ENCODE measurements at regions not wholly inside any gene's neighbourhood (a gene's known extent, or its start where the extent isn't known, plus 50 kb on each side); places are given as distances from the start of the nearest gene placed in this dataset.

DNA sequence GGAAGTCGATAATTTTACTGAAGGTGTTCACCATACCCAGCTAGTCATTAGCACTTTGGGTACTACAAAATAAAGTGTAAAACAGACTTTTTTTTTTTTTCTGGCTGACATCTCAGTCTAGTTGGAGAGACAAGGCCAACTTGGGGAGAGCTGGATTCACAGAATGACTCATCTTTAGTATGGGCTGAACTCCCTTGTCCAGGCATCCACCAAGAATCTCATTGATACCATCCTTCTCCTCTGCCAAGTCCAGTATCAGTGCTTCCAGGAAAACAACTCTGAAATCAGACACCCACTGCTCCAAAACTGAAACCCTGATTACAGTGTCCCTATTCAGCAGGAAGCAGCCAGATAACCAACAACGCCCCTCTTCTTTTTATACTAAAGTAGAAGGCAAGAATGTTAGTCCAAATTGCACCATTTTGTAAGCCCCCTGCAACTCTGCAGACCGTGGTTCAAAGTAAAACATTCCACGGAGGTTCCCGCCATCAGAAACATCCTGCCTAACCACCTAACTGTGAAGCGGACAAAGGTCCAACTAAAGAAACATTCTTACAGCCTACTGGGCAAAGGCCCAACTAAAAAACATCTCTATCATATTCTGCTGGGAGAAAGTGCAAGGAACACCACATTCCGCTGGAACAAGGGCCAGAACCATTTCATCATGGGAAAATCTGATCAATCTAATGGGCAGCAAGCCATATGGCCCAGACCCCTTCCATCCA lies 728.2 kb downstream of the BRINP1 start:
- H3K4me3 ChIP-seq (replicated peaks; ENCODE audit: insufficient read depth, low read length), result no peak overlapping the region
- no peak for DNase-seq (ENCODE audit: low read depth in 1 of 2, low spot score in 1 of 2)
- no peaks in the 10 kb centered on the region for H3K27me3 ChIP-seq (ENCODE audit: insufficient read depth, poor library complexity, severe bottlenecking)
- TF ChIP-seq POLR2AphosphoS5 (IDR thresholded peaks at IDR 0.05; ENCODE audit: low read depth), result no peak
- TF ChIP-seq, protein P1, sequence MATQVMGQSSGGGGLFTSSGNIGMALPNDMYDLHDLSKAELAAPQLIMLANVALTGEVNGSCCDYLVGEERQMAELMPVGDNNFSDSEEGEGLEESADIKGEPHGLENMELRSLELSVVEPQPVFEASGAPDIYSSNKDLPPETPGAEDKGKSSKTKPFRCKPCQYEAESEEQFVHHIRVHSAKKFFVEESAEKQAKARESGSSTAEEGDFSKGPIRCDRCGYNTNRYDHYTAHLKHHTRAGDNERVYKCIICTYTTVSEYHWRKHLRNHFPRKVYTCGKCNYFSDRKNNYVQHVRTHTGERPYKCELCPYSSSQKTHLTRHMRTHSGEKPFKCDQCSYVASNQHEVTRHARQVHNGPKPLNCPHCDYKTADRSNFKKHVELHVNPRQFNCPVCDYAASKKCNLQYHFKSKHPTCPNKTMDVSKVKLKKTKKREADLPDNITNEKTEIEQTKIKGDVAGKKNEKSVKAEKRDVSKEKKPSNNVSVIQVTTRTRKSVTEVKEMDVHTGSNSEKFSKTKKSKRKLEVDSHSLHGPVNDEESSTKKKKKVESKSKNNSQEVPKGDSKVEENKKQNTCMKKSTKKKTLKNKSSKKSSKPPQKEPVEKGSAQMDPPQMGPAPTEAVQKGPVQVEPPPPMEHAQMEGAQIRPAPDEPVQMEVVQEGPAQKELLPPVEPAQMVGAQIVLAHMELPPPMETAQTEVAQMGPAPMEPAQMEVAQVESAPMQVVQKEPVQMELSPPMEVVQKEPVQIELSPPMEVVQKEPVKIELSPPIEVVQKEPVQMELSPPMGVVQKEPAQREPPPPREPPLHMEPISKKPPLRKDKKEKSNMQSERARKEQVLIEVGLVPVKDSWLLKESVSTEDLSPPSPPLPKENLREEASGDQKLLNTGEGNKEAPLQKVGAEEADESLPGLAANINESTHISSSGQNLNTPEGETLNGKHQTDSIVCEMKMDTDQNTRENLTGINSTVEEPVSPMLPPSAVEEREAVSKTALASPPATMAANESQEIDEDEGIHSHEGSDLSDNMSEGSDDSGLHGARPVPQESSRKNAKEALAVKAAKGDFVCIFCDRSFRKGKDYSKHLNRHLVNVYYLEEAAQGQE (IDR thresholded peaks at IDR 0.05; ENCODE audit: insufficient replicate concordance, low read depth), result no peak
- TF ChIP-seq CTCF (IDR thresholded peaks at IDR 0.05; ENCODE audit: insufficient read depth, low read length), result no peak
- TF ChIP-seq GABPA (IDR thresholded peaks at IDR 0.05; ENCODE audit: low read depth), result no peak
- TF ChIP-seq SPI1 (IDR thresholded peaks at IDR 0.05; ENCODE audit: borderline replicate concordance, low read depth), result no peak
- H3K27ac ChIP-seq (replicated peaks), result no peak overlapping the region

DNA sequence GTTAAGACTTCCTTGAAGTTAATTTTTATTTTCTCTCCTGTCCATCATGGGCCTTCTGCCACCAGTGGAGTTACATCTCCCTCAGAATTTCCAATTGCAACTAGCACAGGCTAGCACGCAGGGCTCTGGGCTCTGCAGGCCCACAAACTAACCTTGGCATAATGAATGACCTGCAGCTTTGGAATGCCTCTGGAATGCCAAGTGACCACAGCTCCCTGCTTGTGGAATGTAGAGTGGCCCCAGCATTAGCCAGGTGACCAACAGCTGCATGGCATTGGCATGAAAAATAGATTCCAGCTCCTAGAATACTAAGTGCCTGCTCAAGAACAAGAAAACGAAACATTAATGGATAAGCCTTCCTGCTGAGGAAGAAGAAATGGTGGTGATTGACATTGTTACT lies 726.1 kb downstream of the BRINP1 start:
- TF ChIP-seq CTCF (IDR thresholded peaks at IDR 0.05; ENCODE audit: insufficient read depth, low read length) (no peak), POLR2AphosphoS5 (IDR thresholded peaks at IDR 0.05; ENCODE audit: low read depth) (no peak), GABPA (IDR thresholded peaks at IDR 0.05; ENCODE audit: low read depth) (no peak)
- TF ChIP-seq, protein P1 (IDR thresholded peaks at IDR 0.05; ENCODE audit: insufficient replicate concordance, low read depth), result no peak
- H3K27ac ChIP-seq (replicated peaks), result no peak overlapping the region

DNA sequence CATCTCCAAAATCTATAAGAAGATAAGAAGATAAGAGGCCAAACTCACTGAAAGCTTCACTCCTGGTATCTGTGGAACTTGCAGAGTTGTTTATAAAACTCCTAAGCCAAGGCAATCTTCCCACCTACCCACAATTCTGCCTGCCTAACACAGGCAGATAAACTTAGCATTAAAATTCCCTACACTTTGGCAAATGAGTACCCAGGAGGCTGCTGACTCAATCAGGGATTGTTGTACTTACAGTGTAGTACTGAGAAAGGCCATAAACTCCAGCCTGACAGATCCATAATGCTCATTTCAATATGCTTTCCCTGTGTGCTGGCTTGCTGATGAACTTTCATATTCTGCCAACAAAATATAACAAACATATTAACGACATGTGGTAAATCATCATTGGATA lies 725.2 kb downstream of the BRINP1 start:
- Histone ChIP-seq H3K4me3 (replicated peaks; ENCODE audit: insufficient read depth, low read length) (no peak overlapping the region), H3K27ac (replicated peaks) (no peak overlapping the region), H3K27me3 (ENCODE audit: insufficient read depth, poor library complexity, severe bottlenecking) (no peaks in the 10 kb centered on the region)
- no peak for DNase-seq (ENCODE audit: low read depth in 1 of 2, low spot score in 1 of 2)
- TF ChIP-seq, protein P1 (IDR thresholded peaks at IDR 0.05; ENCODE audit: insufficient replicate concordance, low read depth), result no peak
- TF ChIP-seq GABPA (IDR thresholded peaks at IDR 0.05; ENCODE audit: low read depth) (no peak), SPI1 (IDR thresholded peaks at IDR 0.05; ENCODE audit: borderline replicate concordance, low read depth) (no peak), CTCF (IDR thresholded peaks at IDR 0.05; ENCODE audit: insufficient read depth, low read length) (no peak), POLR2AphosphoS5 (IDR thresholded peaks at IDR 0.05; ENCODE audit: low read depth) (no peak)

More for the DNA sequence above, 726.1 kb downstream of the BRINP1 start:
- DNase-seq (ENCODE audit: low read depth in 1 of 2, low spot score in 1 of 2), result no peak
- H3K27me3 ChIP-seq (ENCODE audit: insufficient read depth, poor library complexity, severe bottlenecking), result no peaks in the 10 kb centered on the region
- H3K4me3 ChIP-seq (replicated peaks; ENCODE audit: insufficient read depth, low read length), result no peak overlapping the region

All from HL-60 (cell line).